Smooth muscle cell (in vitro differentiated cells): ENCODE measurements at regions not wholly inside any gene's neighbourhood (a gene's known extent, or its start where the extent isn't known, plus 50 kb on each side); places are given as distances from the start of the nearest gene placed in this dataset.

Experiments used
- DNase-seq: peaks from one replicate; lab custom pipeline; 2025; ENCODE audit not compliant: unreplicated experiment; lab: John Stamatoyannopoulos, UW
- H2AFZ ChIP-seq: fragments of 200-600 bp; sonication (generic); 2 replicates; pipeline ENCODE4 v1.6.0; 2016; ENCODE audit warnings: antibody characterized with exemption, low read depth, mild to moderate bottlenecking
- H3F3A ChIP-seq: fragments of 200-600 bp; sonication (generic); 2 replicates; pipeline ENCODE4 v1.6.0; 2017; ENCODE audit warnings: antibody characterized with exemption, low read depth
- H3K27ac ChIP-seq: fragments of 200-600 bp; sonication (generic); 2 replicates; pipeline ENCODE4 v1.5.1; 2016; ENCODE audit warnings: low read depth, mild to moderate bottlenecking
- H3K27me3 ChIP-seq: fragments of 200-600 bp; sonication (generic); 2 replicates; pipeline ENCODE4 v1.6.1; 2016; ENCODE audit warnings: low read depth, mild to moderate bottlenecking
- H3K36me3 ChIP-seq: fragments of 200-600 bp; sonication (generic); 2 replicates; pipeline ENCODE4 v1.5.1; 2016; ENCODE audit warnings: low read depth
- H3K4me1 ChIP-seq: fragments of 200-600 bp; sonication (generic); 2 replicates; pipeline ENCODE4 v1.5.1; 2016; ENCODE audit warnings: low read depth
- H3K4me2 ChIP-seq: fragments of 200-600 bp; sonication (generic); 2 replicates; pipeline ENCODE4 v1.6.0; 2016; ENCODE audit warnings: mild to moderate bottlenecking
- H3K4me3 ChIP-seq: fragments of 200-600 bp; sonication (generic); 2 replicates; pipeline ENCODE4 v1.5.1; 2016; ENCODE audit warnings: mild to moderate bottlenecking
- H3K79me2 ChIP-seq: fragments of 200-600 bp; sonication (generic); 2 replicates; pipeline ENCODE4 v1.6.0; 2016; ENCODE audit warnings: low read depth, mild to moderate bottlenecking
- H3K9ac ChIP-seq: fragments of 200-600 bp; sonication (generic); 2 replicates; pipeline ENCODE4 v1.6.0; 2016; ENCODE audit warnings: low read depth
- H3K9me3 ChIP-seq: fragments of 200-600 bp; sonication (generic); replicated peaks from 2 replicates; pipeline ENCODE4 v1.5.1; 2016; ENCODE audit warnings: low read depth
- H4K20me1 ChIP-seq: fragments of 200-600 bp; sonication (generic); 2 replicates; pipeline ENCODE4 v1.6.0; 2016; ENCODE audit warnings: low read depth
- CTCF ChIP-seq: fragments of 200-600 bp; sonication (generic); IDR thresholded peaks from 2 replicates; pipeline ENCODE4 v1.5.1; 2017; ENCODE audit warnings: borderline replicate concordance, mild to moderate bottlenecking, antibody characterized with exemption; ENCODE audit not compliant: insufficient read depth, poor library complexity, severe bottlenecking
- WGBS: methylation state at CpG from one replicate; pipeline ENCODE4 v1.1.7; 2016; ENCODE audit warnings: low lambda C conversion rate; 5-methylcytosine and 5-hydroxymethylcytosine counted together

- H3K4me2 ChIP-seq: no peak overlapping the region
- no peaks in the 10 kb centered on the region for H3K79me2 ChIP-seq
- no peaks in the 10 kb centered on the region for H3K9me3 ChIP-seq
- H3K4me3 ChIP-seq: no peak overlapping the region
- peak overlapping the region; percentile 51 for H2AFZ ChIP-seq
- no peak overlapping the region for H3K9ac ChIP-seq
- WGBS: 73% methylated on average over 9 of the region's 9 CpGs
- TF ChIP-seq CTCF: no peak
- H3K27ac ChIP-seq: no peak overlapping the region
- H3F3A ChIP-seq: no peaks in the 10 kb centered on the region
- no peaks in the 10 kb centered on the region for H3K36me3 ChIP-seq
- no peaks in the 10 kb centered on the region for H3K4me1 ChIP-seq
- no peak for DNase-seq
- no peaks in the 10 kb centered on the region for H4K20me1 ChIP-seq
- no peaks in the 10 kb centered on the region for H3K27me3 ChIP-seq
These were observed 516.0 kb downstream of the REEP3 start for GRCh38 chr10:64037071-64037661.

GRCh38 chr10:64038107-64038506 is 516.9 kb downstream of the REEP3 start:
- H3K4me1 ChIP-seq: no peaks in the 10 kb centered on the region
- no peaks in the 10 kb centered on the region for H4K20me1 ChIP-seq
- H3K4me3 ChIP-seq: no peak overlapping the region
- no peak overlapping the region for H3K27ac ChIP-seq
- 89% methylated on average over 6 of the region's 6 CpGs for WGBS
- H2AFZ ChIP-seq: no peak overlapping the region
- H3F3A ChIP-seq: no peaks in the 10 kb centered on the region
- H3K36me3 ChIP-seq: no peaks in the 10 kb centered on the region
- H3K9me3 ChIP-seq: no peaks in the 10 kb centered on the region
- no peaks in the 10 kb centered on the region for H3K79me2 ChIP-seq
- no peak for DNase-seq
- TF ChIP-seq CTCF: no peak
- H3K4me2 ChIP-seq: no peak overlapping the region
- H3K9ac ChIP-seq: no peak overlapping the region
- no peaks in the 10 kb centered on the region for H3K27me3 ChIP-seq

GRCh38 chr10:64039198-64039597 is 518.0 kb downstream of the REEP3 start:
- Histone ChIP-seq H3F3A (no peaks in the 10 kb centered on the region), H4K20me1 (no peaks in the 10 kb centered on the region), H3K27ac (no peak overlapping the region), H3K79me2 (no peaks in the 10 kb centered on the region), H3K9ac (no peak overlapping the region), H3K27me3 (no peaks in the 10 kb centered on the region), H3K4me3 (no peak overlapping the region), H3K4me1 (no peaks in the 10 kb centered on the region), H3K36me3 (no peaks in the 10 kb centered on the region), H3K4me2 (no peak overlapping the region), H3K9me3 (no peaks in the 10 kb centered on the region), H2AFZ (no peak overlapping the region)
- 85% methylated on average over 6 of the region's 6 CpGs for WGBS
- DNase-seq: no peak
- TF ChIP-seq CTCF: no peak

GRCh38 chr10:64040781-64041180 is 519.6 kb downstream of the REEP3 start:
- Histone ChIP-seq H3K4me2 (peak overlapping the region; percentile 76), H3K27ac (no peak overlapping the region), H3F3A (no peaks in the 10 kb centered on the region), H3K79me2 (no peaks in the 10 kb centered on the region), H3K27me3 (no peaks in the 10 kb centered on the region), H4K20me1 (no peaks in the 10 kb centered on the region), H3K9me3 (no peaks in the 10 kb centered on the region), H3K4me3 (no peak overlapping the region), H2AFZ (peak overlapping the region; percentile 87), H3K36me3 (no peaks in the 10 kb centered on the region), H3K9ac (no peak overlapping the region), H3K4me1 (no peaks in the 10 kb centered on the region)
- TF ChIP-seq CTCF: no peak
- WGBS: 61% methylated on average over 2 of the region's 2 CpGs
- DNase-seq: no peak
